ENCODE measurements at regions not wholly inside any gene's neighbourhood (a gene's known extent, or its start where the extent isn't known, plus 50 kb on each side); places are given as distances from the start of the nearest gene placed in this dataset.

GRCh38 chr14:101230851-101231550, 327.5 kb upstream of the RTL1 start:
- ChIA-PET POLR2A (no interaction called here), CTCF (no interaction called here)
- Mint-ChIP-seq H3K4me1 (no peaks in the 10 kb centered on the region), H3K9me3 (no peaks in the 10 kb centered on the region), H3K27ac (no peak overlapping the region), H3K36me3 (ENCODE audit: low read depth) (no peaks in the 10 kb centered on the region), H3K4me3 (no peak overlapping the region), H3K27me3 (no peaks in the 10 kb centered on the region)
- DNase-seq, result no peak

GRCh38 chr14:101231828-101232227, 328.3 kb upstream of the RTL1 start:
- Mint-ChIP-seq H3K9me3 (no peaks in the 10 kb centered on the region), H3K27ac (no peak overlapping the region), H3K4me3 (no peak overlapping the region), H3K4me1 (no peaks in the 10 kb centered on the region), H3K27me3 (no peaks in the 10 kb centered on the region), H3K36me3 (ENCODE audit: low read depth) (no peaks in the 10 kb centered on the region)
- ChIA-PET CTCF (no interaction called here), POLR2A (no interaction called here)
- no peak for DNase-seq

GRCh38 chr14:101232340-101233020, 328.8 kb upstream of the DIO3 start:
- ChIA-PET CTCF (no interaction called here), POLR2A (no interaction called here)
- no peak overlapping the region for H3K27ac Mint-ChIP-seq
- H3K36me3 Mint-ChIP-seq (ENCODE audit: low read depth), result no peaks in the 10 kb centered on the region
- no peak for DNase-seq
- H3K27me3 Mint-ChIP-seq, result no peaks in the 10 kb centered on the region
- no peaks in the 10 kb centered on the region for H3K4me1 Mint-ChIP-seq
- no peak overlapping the region for H3K4me3 Mint-ChIP-seq
- no peaks in the 10 kb centered on the region for H3K9me3 Mint-ChIP-seq

- Mint-ChIP-seq H3K27me3 (no peaks in the 10 kb centered on the region), H3K9me3 (no peaks in the 10 kb centered on the region), H3K36me3 (ENCODE audit: low read depth) (no peaks in the 10 kb centered on the region), H3K4me3 (no peak overlapping the region), H3K27ac (no peak overlapping the region), H3K4me1 (no peaks in the 10 kb centered on the region)
- ChIA-PET CTCF (no interaction called here), POLR2A (no interaction called here)
- DNase-seq, result no peak
These were observed 328.3 kb upstream of the DIO3 start for GRCh38 chr14:101233021-101233366.

- POLR2A ChIA-PET, result no interaction called here
- DNase-seq, result no peak
- Mint-ChIP-seq H3K4me3 (no peak overlapping the region), H3K9me3 (no peaks in the 10 kb centered on the region), H3K27me3 (no peaks in the 10 kb centered on the region), H3K4me1 (no peaks in the 10 kb centered on the region), H3K36me3 (ENCODE audit: low read depth) (no peaks in the 10 kb centered on the region), H3K27ac (no peak overlapping the region)
- CTCF ChIA-PET, result no interaction called here
These were observed 327.9 kb upstream of the DIO3 start for GRCh38 chr14:101233391-101233790.

- CTCF ChIA-PET, result interaction anchor here (1.4 kb wide), 1 partner anchor 18 kb away, joined by 3 read pairs; no protein-coding TSS in a partner anchor
- no peaks in the 10 kb centered on the region for H3K4me1 Mint-ChIP-seq
- POLR2A ChIA-PET, result interaction anchor here (0.6 kb wide), 1 partner anchor 15 kb away, joined by 3 read pairs; no protein-coding TSS in a partner anchor
- no peaks in the 10 kb centered on the region for H3K36me3 Mint-ChIP-seq (ENCODE audit: low read depth)
- no peaks in the 10 kb centered on the region for H3K27me3 Mint-ChIP-seq
- no peak overlapping the region for H3K27ac Mint-ChIP-seq
- H3K9me3 Mint-ChIP-seq, result no peaks in the 10 kb centered on the region
- no peak overlapping the region for H3K4me3 Mint-ChIP-seq
- no peak for DNase-seq
These were observed 327.5 kb upstream of the DIO3 start for GRCh38 chr14:101233808-101234207.

GRCh38 chr14:101234244-101234937, 326.9 kb upstream of the DIO3 start:
- H3K27ac Mint-ChIP-seq, result no peak overlapping the region
- POLR2A ChIA-PET, result interaction anchor here (0.6 kb wide), 1 partner anchor 16 kb away, joined by 3 read pairs; no protein-coding TSS in a partner anchor
- no peak for DNase-seq
- H3K27me3 Mint-ChIP-seq, result no peaks in the 10 kb centered on the region
- no peaks in the 10 kb centered on the region for H3K4me1 Mint-ChIP-seq
- CTCF ChIA-PET, result interaction anchor here (1.4 kb wide), 1 partner anchor 17 kb away, joined by 3 read pairs; no protein-coding TSS in a partner anchor
- no peaks in the 10 kb centered on the region for H3K36me3 Mint-ChIP-seq (ENCODE audit: low read depth)
- no peaks in the 10 kb centered on the region for H3K9me3 Mint-ChIP-seq
- H3K4me3 Mint-ChIP-seq, result no peak overlapping the region

- ChIA-PET POLR2A (no interaction called here), CTCF (interaction anchor here (1.4 kb wide), 1 partner anchor 17 kb away, joined by 3 read pairs; no protein-coding TSS in a partner anchor)
- no peak for DNase-seq
- Mint-ChIP-seq H3K27me3 (no peaks in the 10 kb centered on the region), H3K27ac (no peak overlapping the region), H3K4me3 (no peak overlapping the region), H3K36me3 (ENCODE audit: low read depth) (no peaks in the 10 kb centered on the region), H3K9me3 (no peaks in the 10 kb centered on the region), H3K4me1 (no peaks in the 10 kb centered on the region)
These were observed 326.3 kb upstream of the DIO3 start for GRCh38 chr14:101234999-101235334.

- ChIA-PET POLR2A (no interaction called here), CTCF (interaction anchor here (1.4 kb wide), 1 partner anchor 16 kb away, joined by 3 read pairs; no protein-coding TSS in a partner anchor)
- Mint-ChIP-seq H3K27me3 (no peaks in the 10 kb centered on the region), H3K4me3 (no peak overlapping the region), H3K9me3 (no peaks in the 10 kb centered on the region), H3K36me3 (ENCODE audit: low read depth) (no peaks in the 10 kb centered on the region), H3K27ac (no peak overlapping the region), H3K4me1 (no peaks in the 10 kb centered on the region)
- DNase-seq, result peak; percentile 30
These were observed 325.8 kb upstream of the DIO3 start for GRCh38 chr14:101235335-101236103.

- POLR2A ChIA-PET, result no interaction called here
- H3K36me3 Mint-ChIP-seq (ENCODE audit: low read depth), result no peaks in the 10 kb centered on the region
These were observed 324.6 kb upstream of the DIO3 start for GRCh38 chr14:101236496-101237251.

GRCh38 chr14:101237252-101237616, 324.1 kb upstream of the DIO3 start:
- no peak for DNase-seq
- Mint-ChIP-seq H3K27ac (no peak overlapping the region), H3K27me3 (no peaks in the 10 kb centered on the region), H3K4me3 (no peak overlapping the region), H3K9me3 (no peaks in the 10 kb centered on the region), H3K36me3 (ENCODE audit: low read depth) (no peaks in the 10 kb centered on the region), H3K4me1 (no peaks in the 10 kb centered on the region)
- ChIA-PET POLR2A (no interaction called here), CTCF (no interaction called here)

More at GRCh38 chr14:101236496-101237251, 324.6 kb upstream of the DIO3 start:
- DNase-seq, result no peak
- Mint-ChIP-seq H3K27me3 (no peaks in the 10 kb centered on the region), H3K4me1 (no peaks in the 10 kb centered on the region), H3K9me3 (no peaks in the 10 kb centered on the region), H3K27ac (no peak overlapping the region), H3K4me3 (no peak overlapping the region)
- CTCF ChIA-PET, result no interaction called here

GRCh38 chr14:101239065-101239464, 322.2 kb upstream of the DIO3 start:
- Mint-ChIP-seq H3K27ac (no peak overlapping the region), H3K27me3 (no peaks in the 10 kb centered on the region), H3K4me1 (no peaks in the 10 kb centered on the region), H3K36me3 (ENCODE audit: low read depth) (no peaks in the 10 kb centered on the region), H3K4me3 (no peak overlapping the region), H3K9me3 (no peaks in the 10 kb centered on the region)
- ChIA-PET POLR2A (no interaction called here), CTCF (interaction anchor here (0.8 kb wide), 1 partner anchor 844 kb away, joined by 3 read pairs; no protein-coding TSS in a partner anchor)
- DNase-seq, result no peak

Data from activated CD4-positive, alpha-beta T cell treated with anti-CD3 and anti-CD28 coated beads, Interleukin-2, amount 10 ng/mL, durations not matched to agents 7 days and 5 days (primary cell).